ENCODE measurements at regions not wholly inside any gene's neighbourhood (a gene's known extent, or its start where the extent isn't known, plus 50 kb on each side); places are given as distances from the start of the nearest gene placed in this dataset.

- DNase-seq (ENCODE audit: low read depth), result no peak
Measured at GRCh38 chr12:92614502-92614901, 88.3 kb upstream of the PLEKHG7 start.

- DNase-seq (ENCODE audit: low read depth), result no peak
Measured at GRCh38 chr12:92614001-92614400, 88.8 kb upstream of the PLEKHG7 start.

DNA sequence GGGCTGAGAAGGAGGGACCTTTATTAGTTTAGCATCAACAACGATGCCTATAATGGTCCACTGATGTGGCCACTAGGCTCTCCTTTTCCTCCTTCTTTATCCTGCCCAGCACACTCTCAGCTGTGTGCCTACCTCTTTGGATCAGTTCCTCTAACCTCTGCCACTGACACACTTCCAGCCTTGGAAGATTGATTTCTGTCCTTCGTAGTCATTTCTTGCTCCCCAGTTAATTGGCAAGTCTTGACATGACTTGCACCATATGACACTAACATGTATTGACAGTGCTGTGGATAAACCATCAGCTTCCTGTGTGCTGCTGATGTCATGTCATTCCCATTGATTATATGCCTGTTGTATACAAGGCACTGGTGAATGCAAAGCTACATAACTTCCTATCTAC lies 90.2 kb upstream of the PLEKHG7 start:
- no peak for DNase-seq (ENCODE audit: low read depth)

GRCh38 chr12:92608151-92609091 lies 94.4 kb upstream of the PLEKHG7 start:
- DNase-seq (ENCODE audit: low read depth), result no peak

- no peak for DNase-seq (ENCODE audit: low read depth)
Measured at GRCh38 chr12:92606956-92607355, 95.8 kb upstream of the PLEKHG7 start.

DNA sequence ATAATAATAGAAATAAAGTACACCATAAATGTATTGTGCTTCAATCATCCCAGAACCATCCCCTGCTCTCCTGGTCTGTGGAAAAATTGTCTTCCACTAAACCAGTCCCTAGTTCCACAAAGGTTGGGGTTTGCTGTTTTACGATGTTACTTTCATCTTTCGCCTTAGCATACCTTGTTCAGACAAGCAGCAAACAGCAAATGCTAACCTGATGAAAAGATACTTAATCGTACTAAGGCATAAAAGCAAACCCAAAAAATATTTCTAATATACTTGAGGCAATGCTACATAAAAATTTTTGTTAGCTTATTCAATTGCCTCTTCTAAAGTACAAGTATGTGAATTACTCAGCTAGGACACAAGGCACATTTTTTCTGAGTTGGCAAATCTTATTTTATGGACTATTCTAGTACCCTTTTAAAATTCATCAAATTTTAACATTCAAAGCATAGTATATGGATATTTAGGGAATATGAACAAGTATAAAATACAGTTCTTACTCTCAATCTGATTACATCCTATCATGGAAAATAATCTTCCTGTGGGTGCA lies 97.1 kb upstream of the PLEKHG7 start:
- no peak for DNase-seq (ENCODE audit: low read depth)

DNA sequence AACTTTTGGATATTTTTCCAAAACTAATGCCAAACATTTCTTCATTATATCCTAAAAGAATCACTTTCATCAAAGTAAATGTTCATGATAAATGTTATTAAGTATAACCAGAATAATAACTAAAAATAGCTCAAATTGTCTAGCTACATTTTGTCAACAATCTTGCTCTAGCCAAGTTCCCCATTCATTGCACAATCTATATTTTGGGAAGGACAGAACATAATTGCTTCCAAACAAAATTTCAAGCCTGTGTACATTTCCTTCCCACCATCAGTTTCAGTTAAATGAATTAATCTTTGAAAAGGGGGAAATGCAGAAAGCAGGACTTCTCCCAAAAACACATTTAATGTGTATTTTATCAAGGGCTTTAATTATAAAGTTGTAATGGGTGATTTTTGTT lies 98.0 kb upstream of the PLEKHG7 start:
- no peak for DNase-seq (ENCODE audit: low read depth)

GRCh38 chr12:92603741-92604432 lies 98.9 kb upstream of the PLEKHG7 start:
- no peak for DNase-seq (ENCODE audit: low read depth)

DNA sequence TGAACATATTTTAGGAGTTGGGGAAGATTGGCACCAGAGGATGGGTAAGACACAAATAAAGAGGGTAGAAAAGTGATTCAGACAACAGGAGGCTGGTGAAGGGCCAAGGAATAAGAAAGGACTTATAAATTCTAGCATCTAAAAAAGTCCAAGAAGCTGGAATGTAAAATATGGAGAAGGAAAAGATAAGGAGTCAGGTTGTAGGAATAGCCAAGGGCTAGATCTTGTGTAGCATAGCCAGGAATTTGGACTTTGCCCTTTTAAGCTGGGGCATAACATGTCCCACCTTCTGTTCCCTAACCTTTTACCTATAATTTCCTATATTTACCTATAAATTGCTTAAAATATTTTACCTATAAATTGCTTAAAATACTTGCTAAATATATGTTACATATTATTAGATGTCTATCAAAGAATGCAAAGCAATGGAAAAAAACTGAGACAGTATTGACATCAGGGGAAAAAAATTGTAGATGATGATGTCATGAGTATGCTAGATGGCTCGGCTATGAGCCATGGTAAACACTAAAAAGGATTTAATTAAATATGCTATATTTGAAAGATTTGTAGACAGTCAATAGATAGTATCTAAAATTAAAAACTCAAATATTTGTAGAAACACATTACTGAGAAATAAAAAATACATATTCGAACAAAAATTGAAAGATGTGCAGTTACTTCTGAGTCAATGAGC lies 99.7 kb upstream of the PLEKHG7 start:
- DNase-seq (ENCODE audit: low read depth), result no peak

DNA sequence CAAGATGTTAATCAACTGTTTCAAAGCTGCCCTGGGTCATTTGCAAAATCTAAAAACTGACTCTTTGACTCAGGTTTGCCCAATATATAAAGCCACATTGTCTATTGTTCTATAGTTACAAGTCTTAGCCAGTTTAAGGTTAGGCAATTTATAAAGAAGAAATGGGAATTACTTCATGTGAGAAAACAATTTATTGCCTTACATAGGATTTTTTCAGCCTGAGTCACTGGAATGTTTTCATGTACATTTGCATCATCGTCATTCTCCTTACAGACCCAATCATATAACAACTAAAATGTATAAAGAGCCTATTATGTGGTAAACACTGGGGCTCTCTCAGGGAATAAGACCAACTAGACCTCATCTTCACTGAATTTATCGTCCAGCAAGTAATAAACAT lies 100.3 kb upstream of the PLEKHG7 start:
- DNase-seq (ENCODE audit: low read depth), result no peak

- no peak for DNase-seq (ENCODE audit: low read depth)
Measured at GRCh38 chr12:92601680-92602079, 101.1 kb upstream of the PLEKHG7 start.

- DNase-seq (ENCODE audit: low read depth), result no peak
Measured at GRCh38 chr12:92601176-92601575, 101.6 kb upstream of the PLEKHG7 start.

- DNase-seq (ENCODE audit: low read depth), result no peak
Measured at GRCh38 chr12:92600052-92600451, 102.7 kb upstream of the PLEKHG7 start.

- no peak for DNase-seq (ENCODE audit: low read depth)
Measured at GRCh38 chr12:92597997-92598396, 104.8 kb upstream of the PLEKHG7 start.

DNA sequence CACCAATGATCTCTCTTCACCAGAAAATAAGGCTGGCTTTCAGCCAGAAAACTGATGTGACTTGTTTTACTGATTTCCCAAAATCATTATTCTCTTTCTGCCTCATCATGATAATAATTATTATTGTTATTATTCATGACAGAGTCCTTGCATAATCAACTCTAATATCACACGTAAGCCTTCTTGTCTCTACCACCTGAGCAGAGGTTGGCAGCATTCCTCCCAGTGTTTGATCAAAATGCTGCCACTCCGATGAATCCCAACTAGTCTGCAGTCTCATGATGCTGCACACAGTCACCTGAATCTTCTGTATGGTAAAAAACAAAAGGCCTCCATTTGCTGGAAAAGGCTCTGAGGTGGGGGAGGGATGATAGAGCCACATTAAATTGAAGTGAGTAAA lies 105.7 kb upstream of the PLEKHG7 start:
- DNase-seq (ENCODE audit: low read depth), result no peak

DNA sequence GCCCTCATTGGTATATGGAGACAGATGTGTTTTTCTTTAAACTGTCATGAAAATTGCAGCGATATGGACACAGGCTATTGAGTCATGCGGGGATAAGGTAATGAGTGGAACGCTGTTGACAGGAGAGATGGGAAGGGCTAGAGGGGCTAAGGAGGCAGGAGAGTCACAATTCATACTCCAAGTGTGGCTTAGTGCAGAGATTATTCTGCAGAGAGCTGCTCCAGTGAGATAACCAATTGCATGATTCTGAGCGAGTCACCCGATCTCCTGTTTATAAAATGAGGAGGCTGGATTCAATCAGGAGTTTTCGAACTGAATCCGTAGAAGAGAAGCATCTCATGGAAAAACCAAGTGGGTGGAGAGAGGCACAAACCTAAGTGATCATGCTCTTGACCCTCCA lies 106.4 kb upstream of the PLEKHG7 start:
- no peak for DNase-seq (ENCODE audit: low read depth)

DNA sequence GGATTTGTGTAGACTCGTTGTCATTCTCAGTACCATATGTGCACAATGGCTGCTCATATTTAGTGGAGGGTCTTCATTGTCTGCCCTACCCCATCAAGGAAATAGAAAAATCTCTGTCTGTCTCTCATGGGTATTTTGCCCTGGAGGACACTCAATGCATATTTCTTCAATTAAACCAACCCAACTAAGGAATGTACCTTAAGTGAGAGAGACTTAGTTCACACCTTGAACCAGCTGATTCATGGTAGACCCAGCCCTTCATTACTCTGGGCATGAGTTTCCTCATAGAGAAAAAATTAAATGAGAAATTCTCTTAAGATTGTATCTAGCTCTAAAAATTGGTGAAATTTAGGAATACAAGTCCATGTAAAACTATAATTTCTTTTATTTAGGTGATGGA lies 107.1 kb upstream of the PLEKHG7 start:
- no peak for DNase-seq (ENCODE audit: low read depth)

DNA sequence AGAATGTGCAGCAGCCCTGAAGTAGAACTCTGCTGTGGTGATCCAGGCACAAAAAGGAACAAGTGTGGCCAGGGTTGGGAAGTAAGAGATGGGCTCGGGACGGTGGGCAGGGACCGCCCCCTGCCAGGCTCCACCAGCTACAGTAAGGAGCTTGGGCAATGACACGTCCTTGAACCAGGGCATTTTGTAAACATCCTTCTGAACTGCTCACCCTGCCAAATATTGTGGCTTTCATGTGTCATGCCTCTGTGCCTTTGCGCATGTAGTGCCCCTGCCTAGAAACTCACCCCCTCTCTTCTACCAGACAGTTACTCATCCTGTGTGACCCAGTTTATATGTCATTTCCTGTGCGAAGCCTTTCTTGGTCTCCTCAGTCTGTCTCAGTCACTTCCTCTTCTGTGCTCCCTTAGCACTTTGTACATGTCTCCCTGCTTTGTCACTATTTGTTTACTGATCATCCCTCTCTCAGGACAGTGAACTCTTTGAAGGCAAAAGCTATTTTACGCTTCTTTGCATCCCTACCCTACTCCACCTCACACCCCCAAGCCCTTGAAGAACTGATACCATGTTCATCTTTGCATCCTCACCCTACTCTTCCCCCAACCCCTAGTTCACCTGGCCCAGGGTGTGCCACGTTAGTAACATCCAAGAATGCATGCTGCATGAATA lies 108.9 kb upstream of the PLEKHG7 start:
- DNase-seq (ENCODE audit: low read depth), result peak; percentile 52

- DNase-seq (ENCODE audit: low read depth), result no peak
Measured at GRCh38 chr12:92585115-92585727, 117.6 kb upstream of the PLEKHG7 start.

GRCh38 chr12:92583910-92584309 lies 118.9 kb upstream of the PLEKHG7 start:
- no peak for DNase-seq (ENCODE audit: low read depth)

DNA sequence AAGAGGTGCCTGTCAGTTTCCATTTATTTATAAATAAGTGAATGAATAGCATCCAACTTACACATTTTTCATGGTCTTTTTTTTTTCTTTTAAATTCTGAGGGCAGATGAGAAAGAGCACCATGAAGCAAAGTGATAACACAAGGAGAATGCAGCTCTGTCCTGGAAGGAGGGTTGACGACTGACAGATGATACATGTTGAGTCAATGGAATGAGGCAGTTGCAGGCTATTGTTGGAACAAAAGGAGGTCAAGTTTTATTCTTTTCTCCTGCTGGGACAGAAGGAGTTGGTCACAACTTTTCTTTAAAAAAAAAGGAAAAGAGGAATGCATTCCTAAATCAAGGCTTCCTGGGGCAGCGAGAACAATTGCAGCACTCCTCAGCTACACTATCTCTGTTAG lies 119.9 kb upstream of the PLEKHG7 start:
- DNase-seq (ENCODE audit: low read depth), result no peak

GRCh38 chr12:92582475-92582874 lies 120.3 kb upstream of the PLEKHG7 start:
- no peak for DNase-seq (ENCODE audit: low read depth)

Data from activated T-cell treated with anti-CD3 and anti-CD28 coated beads for 48 hours (primary cell).